Stimulated activated CD8-positive, alpha-beta memory T cell treated with anti-CD3 and anti-CD28 coated beads, Interleukin-12 subunit alpha, Interleukin-12 subunit beta, amount 100 ng/mL, for 24 hours (primary cell): ENCODE measurements at regions not wholly inside any gene's neighbourhood (a gene's known extent, or its start where the extent isn't known, plus 50 kb on each side); places are given as distances from the start of the nearest gene placed in this dataset.

ENCODE experiments used
- DNase-seq: peaks from one replicate; pipeline ENCODE4 v3.0.0-alpha.2; 2020; ENCODE audit errors: extremely low read depth

- DNase-seq: no peak
These were observed 265.8 kb downstream of the PLPP3 start for GRCh38 chr1:56313560-56313959.

GRCh38 chr1:56311766-56312165 is 267.6 kb downstream of the PLPP3 start:
- no peak for DNase-seq

- no peak for DNase-seq
These were observed 268.4 kb downstream of the PLPP3 start for GRCh38 chr1:56310945-56311344.

DNA sequence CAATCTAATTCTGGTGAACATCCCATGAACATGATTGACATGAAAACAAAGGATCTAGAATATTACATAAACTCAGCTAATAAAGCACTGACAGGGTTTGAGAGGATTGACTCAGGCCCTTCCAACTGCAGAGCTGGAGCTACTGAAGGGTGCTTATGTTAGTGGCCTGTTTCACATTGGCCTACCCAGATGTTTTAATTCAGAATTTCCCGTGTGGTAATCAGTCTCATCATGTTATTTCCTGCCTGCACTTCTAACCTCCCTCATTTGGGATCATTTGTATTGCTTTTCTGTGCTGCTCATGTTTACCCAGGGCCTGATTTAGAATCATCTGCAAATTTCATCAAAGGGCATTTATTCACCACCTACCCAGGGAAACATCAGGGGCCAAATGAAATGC is 270.3 kb downstream of the PLPP3 start:
- DNase-seq: no peak

DNA sequence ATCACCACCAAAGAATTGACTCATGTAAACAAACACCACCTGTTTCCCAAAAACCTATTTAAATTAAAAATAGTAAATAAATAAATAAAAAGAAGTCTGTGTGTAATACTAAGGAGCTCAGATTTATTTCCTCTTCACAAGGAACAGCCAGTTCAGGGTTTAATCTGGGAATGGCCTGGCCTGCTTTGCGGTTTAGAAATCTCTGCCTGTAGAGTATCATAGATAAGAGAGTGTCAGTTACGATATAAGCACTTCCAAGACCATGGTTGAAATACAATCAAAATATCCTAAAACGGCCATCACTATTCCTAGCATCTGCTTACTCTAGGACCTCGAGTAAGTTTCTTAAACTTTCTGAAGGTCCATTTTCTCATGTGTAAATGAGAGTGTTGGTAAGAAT is 274.4 kb downstream of the PLPP3 start:
- no peak for DNase-seq

DNA sequence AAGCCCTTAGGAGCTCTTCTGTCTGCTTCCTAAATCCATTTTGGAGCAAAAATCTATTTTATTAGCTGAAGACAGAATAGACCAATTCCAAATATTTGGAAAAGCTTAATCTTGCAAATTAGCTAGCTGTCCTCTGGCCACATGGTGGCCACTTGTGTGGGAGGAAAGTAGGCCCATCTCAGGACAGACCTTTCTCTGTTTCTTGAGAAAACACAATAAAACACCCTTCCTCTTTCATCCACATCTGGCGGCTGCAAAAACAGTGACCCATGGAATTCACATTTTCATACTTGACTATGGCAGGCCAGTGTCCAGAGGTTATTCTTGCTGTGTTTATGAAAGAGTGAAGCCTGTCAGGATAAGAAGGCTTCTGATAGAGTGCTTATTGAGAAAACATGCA is 275.6 kb downstream of the PLPP3 start:
- no peak for DNase-seq

DNA sequence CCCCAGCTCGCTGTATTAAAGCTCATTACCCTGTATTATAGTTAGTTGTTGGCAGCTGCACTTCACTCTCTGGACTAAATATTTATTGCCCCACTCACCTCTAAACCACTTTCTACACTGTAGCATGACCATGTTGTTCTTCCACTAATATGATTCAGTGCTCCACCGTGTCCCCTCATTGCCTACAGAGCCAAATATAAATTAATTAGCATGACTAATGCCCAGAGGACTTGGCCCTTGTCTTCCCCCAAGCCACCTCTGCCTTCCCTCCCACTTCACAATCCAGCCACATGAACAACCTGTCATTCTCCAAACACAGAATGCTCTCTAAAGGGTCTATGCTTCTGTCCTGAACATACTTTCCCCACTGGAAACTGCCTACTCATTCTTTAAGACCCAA is 276.5 kb downstream of the PLPP3 start:
- DNase-seq: no peak

- no peak for DNase-seq
These were observed 277.6 kb downstream of the PLPP3 start for GRCh38 chr1:56301791-56302190.

GRCh38 chr1:56300836-56301235 is 278.5 kb downstream of the PLPP3 start:
- no peak for DNase-seq

- DNase-seq: no peak
These were observed 280.5 kb downstream of the PLPP3 start for GRCh38 chr1:56298866-56299265.

GRCh38 chr1:56297904-56298303 is 281.5 kb downstream of the PLPP3 start:
- no peak for DNase-seq

DNA sequence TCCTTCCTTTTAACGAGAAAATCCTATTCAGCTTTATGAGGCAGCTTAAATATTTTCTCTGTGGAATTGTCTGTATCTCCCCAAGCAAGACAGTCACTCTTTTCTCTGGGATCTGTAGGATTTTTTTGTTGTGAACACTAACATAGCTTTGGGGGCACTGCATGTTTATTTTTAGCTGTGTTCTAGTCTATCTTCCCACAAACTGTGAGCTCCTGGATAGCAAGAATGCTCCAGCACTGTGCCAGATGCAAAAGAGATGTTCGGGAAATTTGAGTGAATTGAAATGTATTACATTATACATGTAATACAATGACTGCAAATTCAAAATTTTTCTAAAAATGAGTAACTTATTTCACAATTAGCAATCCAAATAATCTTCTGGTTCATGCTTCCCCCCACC is 282.2 kb downstream of the PLPP3 start:
- no peak for DNase-seq

GRCh38 chr1:56295949-56296929 is 283.1 kb downstream of the PLPP3 start:
- no peak for DNase-seq

DNA sequence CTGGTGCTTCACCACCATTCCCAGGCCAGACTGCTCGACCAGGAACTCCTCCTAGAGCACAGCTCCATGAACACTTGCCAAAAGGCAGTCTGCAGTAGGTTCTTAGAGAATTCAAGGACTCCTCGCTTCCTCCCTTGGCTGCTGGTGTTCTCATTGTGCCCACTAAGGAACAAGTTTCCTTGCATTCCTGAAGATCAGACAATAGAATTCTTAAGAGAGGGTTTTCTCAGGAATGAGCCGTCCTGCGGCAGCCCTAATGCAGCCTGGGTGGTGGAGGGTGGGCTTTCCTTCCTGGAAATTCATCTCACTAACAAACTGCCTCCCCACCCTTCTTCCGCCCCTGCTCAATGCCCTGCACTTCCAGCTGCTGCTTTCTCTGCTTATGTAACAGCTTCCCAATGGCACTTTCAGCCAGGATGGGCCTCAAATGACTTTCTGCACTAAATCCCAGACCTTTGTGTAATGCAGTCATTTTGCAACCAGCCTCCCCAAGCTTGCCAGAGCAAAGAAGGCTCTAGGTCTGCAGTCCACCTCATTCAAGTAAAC is 287.9 kb downstream of the PLPP3 start:
- DNase-seq: no peak

GRCh38 chr1:56289260-56289659 is 290.1 kb downstream of the PLPP3 start:
- DNase-seq: no peak

DNA sequence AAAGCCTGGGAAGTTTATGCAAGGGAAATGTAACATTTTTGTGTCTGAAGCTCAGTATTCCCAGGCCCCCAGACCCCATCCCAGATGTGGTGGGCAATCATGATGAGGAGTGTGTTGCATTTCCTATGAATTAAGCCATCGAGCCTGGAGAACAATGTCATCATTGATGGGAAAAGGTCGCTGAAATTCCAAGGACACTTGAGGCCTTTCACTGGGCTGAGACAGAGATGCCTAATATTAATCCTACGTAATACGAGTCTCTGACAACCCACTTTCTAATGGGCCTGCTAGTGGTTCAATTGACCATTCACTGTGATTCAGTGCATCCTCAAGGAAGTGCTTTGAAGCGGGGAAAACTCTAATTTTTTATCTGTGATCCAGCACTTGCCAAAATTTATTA is 291.6 kb downstream of the PLPP3 start:
- DNase-seq: no peak

- no peak for DNase-seq
These were observed 292.4 kb downstream of the PLPP3 start for GRCh38 chr1:56286956-56287355.

GRCh38 chr1:56286506-56286905 is 292.9 kb downstream of the PLPP3 start:
- DNase-seq: no peak

- no peak for DNase-seq
These were observed 293.6 kb downstream of the PLPP3 start for GRCh38 chr1:56285554-56286402.

DNA sequence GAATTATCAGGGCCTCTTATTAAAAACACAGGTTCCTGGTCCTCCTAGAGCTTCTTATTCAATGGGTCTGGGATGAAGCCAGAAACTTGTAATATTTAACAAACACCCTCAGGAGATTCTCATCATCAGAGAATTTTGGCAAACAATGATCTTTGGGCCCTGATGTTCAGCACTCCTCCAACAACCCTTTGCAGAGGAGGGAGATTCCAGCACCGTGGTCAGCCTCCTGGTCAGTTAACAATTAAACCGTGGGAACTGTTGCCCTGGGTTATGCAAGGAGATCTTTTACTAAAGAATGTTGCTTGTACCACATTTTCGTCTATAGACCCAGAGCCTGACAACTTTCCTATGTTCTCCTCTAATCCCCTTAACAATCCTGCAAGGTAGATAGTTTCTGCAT is 294.4 kb downstream of the PLPP3 start:
- DNase-seq: no peak

- DNase-seq: no peak
These were observed 301.3 kb downstream of the PLPP3 start for GRCh38 chr1:56278061-56278460.

GRCh38 chr1:56268519-56269140 is 310.7 kb downstream of the PLPP3 start:
- DNase-seq: no peak
